Mucosa of descending colon (tissue), 3 donors: ENCODE measurements at regions not wholly inside any gene's neighbourhood (a gene's known extent, or its start where the extent isn't known, plus 50 kb on each side); places are given as distances from the start of the nearest gene placed in this dataset.

Experiments used
- ATAC-seq: fragments of 200-7000 bp; cut with Tn5 transposase; one replicate; pipeline ENCODE4 v1.9.1; 2020; ENCODE audit warnings: mild to moderate bottlenecking, moderate library complexity
- DNase-seq, 3 donors: peaks; one replicate each; pipeline ENCODE4 v3.0.0-alpha.2; 2020
- H3K36me3 ChIP-seq: fragments of 200-600 bp; one replicate; pipeline ENCODE4 v1.8.0; 2021; ENCODE audit warnings: low read depth, mild to moderate bottlenecking
- H3K4me1 ChIP-seq: fragments of 200-600 bp; one replicate; pipeline ENCODE4 v1.8.0; 2021; ENCODE audit warnings: low read depth, mild to moderate bottlenecking
- H3K4me3 ChIP-seq: fragments of 200-600 bp; one replicate; pipeline ENCODE4 v1.8.0; 2021; ENCODE audit warnings: mild to moderate bottlenecking
- H3K9me3 ChIP-seq: fragments of 200-600 bp; one replicate; pipeline ENCODE4 v1.8.0; 2021; ENCODE audit warnings: mild to moderate bottlenecking
- intact Hi-C, 2 donors: fragments of 100-400 bp; cut with DNase I in 1 of 2; cut with micrococcal nuclease in 1 of 2; formaldehyde crosslinking; loops; one replicate each; pipeline versions ENCODE4 v1.11.0 to v1.11.1; 2022; cut with DNase I, micrococcal nuclease
- TF ChIP-seq, protein P1 (sequence below): fragments of 200-600 bp; IDR thresholded peaks from one replicate; pipeline ENCODE4 v1.8.0; 2022; ENCODE audit warnings: antibody characterized with exemption, mild to moderate bottlenecking
- donor health status: DM: no; HTN: no; CAD: no; lungs with moderate emphysema.
- donor health status: DM: no; HTN: no; CAD: no.
- donor health status: DM: no; HTN: yes; CAD: no.

DNA sequence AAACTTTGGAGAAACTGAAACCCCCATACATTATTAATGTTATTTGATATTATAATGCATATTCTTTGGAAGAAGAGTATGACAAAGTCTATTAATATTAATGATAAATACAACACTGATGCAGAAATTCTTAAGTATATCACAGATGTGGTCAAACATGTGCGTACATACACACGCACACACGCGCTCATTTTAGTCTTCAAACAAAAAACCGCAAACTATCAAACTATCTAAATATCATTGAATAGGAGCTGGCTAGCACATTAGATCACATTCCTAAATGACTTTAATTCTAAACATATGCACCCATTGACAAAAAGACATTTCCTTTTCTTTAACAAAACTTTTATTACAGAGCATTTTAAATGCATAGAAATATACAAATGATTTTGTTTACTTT lies 872.7 kb downstream of the SLC16A7 start:
- no peaks in the 10 kb centered on the region for H3K36me3 ChIP-seq
- H3K9me3 ChIP-seq, result peaks cover 3% of the 10 kb centered on the region
- DNase-seq (no peak), ATAC-seq (no peak)
- no peak overlapping the region for H3K4me3 ChIP-seq
- no peaks in the 10 kb centered on the region for H3K4me1 ChIP-seq
- TF ChIP-seq, protein P1, sequence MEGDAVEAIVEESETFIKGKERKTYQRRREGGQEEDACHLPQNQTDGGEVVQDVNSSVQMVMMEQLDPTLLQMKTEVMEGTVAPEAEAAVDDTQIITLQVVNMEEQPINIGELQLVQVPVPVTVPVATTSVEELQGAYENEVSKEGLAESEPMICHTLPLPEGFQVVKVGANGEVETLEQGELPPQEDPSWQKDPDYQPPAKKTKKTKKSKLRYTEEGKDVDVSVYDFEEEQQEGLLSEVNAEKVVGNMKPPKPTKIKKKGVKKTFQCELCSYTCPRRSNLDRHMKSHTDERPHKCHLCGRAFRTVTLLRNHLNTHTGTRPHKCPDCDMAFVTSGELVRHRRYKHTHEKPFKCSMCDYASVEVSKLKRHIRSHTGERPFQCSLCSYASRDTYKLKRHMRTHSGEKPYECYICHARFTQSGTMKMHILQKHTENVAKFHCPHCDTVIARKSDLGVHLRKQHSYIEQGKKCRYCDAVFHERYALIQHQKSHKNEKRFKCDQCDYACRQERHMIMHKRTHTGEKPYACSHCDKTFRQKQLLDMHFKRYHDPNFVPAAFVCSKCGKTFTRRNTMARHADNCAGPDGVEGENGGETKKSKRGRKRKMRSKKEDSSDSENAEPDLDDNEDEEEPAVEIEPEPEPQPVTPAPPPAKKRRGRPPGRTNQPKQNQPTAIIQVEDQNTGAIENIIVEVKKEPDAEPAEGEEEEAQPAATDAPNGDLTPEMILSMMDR, result no peak
- intact Hi-C loops, result no loop called here

DNA sequence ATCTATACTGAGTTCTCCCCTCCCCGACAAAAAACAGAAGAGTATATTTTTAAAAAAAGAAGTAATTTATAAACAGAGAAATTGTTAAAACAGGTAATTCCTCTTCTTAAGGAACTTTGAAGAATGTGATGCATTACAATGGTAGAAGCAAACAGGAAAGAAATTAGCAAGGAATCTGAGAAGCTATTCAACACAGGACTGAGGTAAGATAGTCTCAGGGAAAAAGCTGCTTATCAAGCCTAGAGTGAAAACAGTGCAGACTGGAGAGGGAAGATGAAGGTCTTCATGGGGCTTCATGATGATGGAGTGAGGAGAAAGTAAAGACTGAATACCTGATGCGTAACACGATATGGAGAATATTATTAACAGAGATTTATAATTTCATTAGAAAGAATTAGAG lies 880.0 kb downstream of the SLC16A7 start:
- Histone ChIP-seq H3K36me3 (no peaks in the 10 kb centered on the region), H3K4me3 (no peak overlapping the region), H3K9me3 (no peaks in the 10 kb centered on the region), H3K4me1 (no peaks in the 10 kb centered on the region)
- TF ChIP-seq, protein P1, result no peak
- DNase-seq (no peak), ATAC-seq (no peak)
- intact Hi-C loops, result no loop called here

DNA sequence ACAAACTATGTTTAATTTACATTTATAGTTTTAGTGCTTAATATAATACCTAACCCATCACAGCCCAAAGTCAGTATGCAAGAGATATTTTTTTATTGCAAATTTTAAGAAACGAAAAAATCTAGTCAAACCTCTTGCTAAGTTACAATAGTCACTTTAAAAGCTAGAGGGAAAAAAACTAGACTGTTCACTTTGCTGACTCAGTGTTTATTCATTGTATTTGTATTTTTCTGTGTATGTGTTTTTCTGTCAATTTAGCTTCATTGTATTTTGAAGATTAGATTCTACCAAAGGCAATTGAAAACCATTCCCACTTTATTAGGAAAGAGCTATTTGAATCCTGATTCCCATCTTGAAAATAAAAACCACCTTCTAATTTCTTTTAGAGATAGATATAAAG lies 891.5 kb downstream of the SLC16A7 start:
- no peak for ATAC-seq
- Histone ChIP-seq H3K36me3 (no peaks in the 10 kb centered on the region), H3K4me3 (no peak overlapping the region), H3K4me1 (no peaks in the 10 kb centered on the region), H3K9me3 (peaks cover 2% of the 10 kb centered on the region)
- TF ChIP-seq, protein P1, result no peak
- intact Hi-C loops, result no loop called here
- no peak for DNase-seq

DNA sequence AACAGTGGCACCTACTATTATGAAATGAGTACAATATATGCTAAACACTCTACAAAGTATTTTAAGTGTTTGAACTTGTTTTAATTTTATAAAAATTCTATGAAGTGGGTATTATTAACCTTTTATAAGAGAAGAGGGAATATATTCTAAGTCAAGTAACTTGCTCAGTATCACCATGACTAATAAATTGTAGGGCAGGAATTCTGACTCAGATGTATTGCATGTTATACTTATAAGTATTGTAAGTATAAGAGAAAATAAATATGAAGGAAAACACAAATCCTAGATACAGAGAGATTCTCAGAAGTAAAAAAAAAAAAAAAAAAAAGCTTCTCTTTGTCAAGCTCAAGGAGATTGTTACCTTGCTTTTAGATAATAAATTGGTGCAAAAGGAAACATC lies 893.2 kb downstream of the SLC16A7 start:
- Histone ChIP-seq H3K4me1 (no peaks in the 10 kb centered on the region), H3K4me3 (no peak overlapping the region), H3K36me3 (no peaks in the 10 kb centered on the region), H3K9me3 (no peaks in the 10 kb centered on the region)
- TF ChIP-seq, protein P1, result no peak
- intact Hi-C loops, result no loop called here
- ATAC-seq (no peak), DNase-seq (no peak)

DNA sequence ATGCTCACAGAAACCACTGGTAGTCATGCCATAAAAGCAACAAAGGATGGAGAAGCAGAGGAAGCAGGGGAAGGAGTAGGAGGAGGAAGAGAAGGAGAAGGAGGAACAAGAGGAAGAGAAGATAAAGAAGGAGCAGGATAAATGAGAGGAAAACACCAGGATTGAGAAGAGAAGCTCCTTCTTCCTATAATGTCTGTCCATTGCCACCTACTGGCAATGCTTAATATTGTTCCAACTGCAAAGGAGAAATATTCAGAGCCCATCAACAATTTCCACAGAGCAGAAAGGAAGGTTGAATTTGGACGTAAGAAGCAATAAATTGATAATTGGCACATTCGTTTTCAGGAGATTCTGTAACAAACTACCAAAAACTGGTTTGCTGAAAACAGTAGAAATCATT lies 898.4 kb downstream of the SLC16A7 start:
- TF ChIP-seq, protein P1, result no peak

DNA sequence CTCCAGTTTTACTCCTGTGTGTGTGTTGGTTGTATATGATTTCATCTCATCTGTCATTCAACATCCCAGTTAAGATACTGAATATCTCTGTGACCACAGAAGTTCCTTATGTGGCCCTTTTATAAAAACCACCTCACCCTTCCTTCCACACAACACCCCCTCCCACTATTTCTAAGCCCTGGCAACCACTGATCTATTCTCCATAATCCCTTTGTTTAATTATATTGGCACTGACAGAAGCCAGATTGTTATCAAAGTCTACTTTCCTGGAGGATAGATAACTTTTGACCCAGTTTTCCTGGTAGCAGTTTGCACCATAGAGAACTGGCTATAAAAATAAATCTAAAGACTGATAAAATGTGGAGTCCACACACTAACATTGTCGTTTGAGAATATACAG lies 902.8 kb downstream of the SLC16A7 start:
- H3K36me3 ChIP-seq, result no peaks in the 10 kb centered on the region
- no peaks in the 10 kb centered on the region for H3K9me3 ChIP-seq
- DNase-seq, result no peak
- TF ChIP-seq, protein P1, result no peak
- H3K4me1 ChIP-seq, result no peaks in the 10 kb centered on the region
- ATAC-seq, result no peak
- H3K4me3 ChIP-seq, result no peak overlapping the region
- intact Hi-C loops, result no loop called here

More for the DNA sequence above, 898.4 kb downstream of the SLC16A7 start:
- no peaks in the 10 kb centered on the region for H3K9me3 ChIP-seq
- DNase-seq (no peak), ATAC-seq (no peak)
- no peaks in the 10 kb centered on the region for H3K4me1 ChIP-seq
- no peaks in the 10 kb centered on the region for H3K36me3 ChIP-seq
- intact Hi-C loops, result no loop called here
- H3K4me3 ChIP-seq, result no peak overlapping the region
